OCI-LY7 (cell line): ENCODE measurements at regions not wholly inside any gene's neighbourhood (a gene's known extent, or its start where the extent isn't known, plus 50 kb on each side); places are given as distances from the start of the nearest gene placed in this dataset.

Experiments
- BruUV-seq: library from RNA; stranded (reverse); fragments of 400-500 nt; replicated peaks from 2 replicates; lab custom pipeline; 2021; lab: Mats Ljungman, UMichigan
- CTCF ChIA-PET: fragments of 300-600 bp; sonication (Branson Sonifier 250); formaldehyde crosslinking; loops from one replicate; lab custom pipeline; 2022; ENCODE audit warnings: antibody characterized with exemption; ENCODE audit not compliant: unreplicated experiment; lab: Charles Lee
- POLR2A ChIA-PET: fragments of 300-600 bp; sonication (Branson Sonifier 250); formaldehyde crosslinking; loops from one replicate; lab custom pipeline; 2022; ENCODE audit warnings: antibody characterized with exemption; lab: Charles Lee
- DNase-seq: peaks from one replicate; pipeline ENCODE4 v3.0.0-alpha.2; 2015; ENCODE audit warnings: low spot score
- H2AFZ ChIP-seq: fragments of 200-600 bp; sonication (generic), shearing (Covaris generic); 2 replicates; pipeline ENCODE4 v1.6.1; 2014; ENCODE audit warnings: mild to moderate bottlenecking, antibody characterized with exemption, low read length, moderate library complexity
- H3K27ac ChIP-seq: fragments of 200-600 bp; sonication (generic); 2 replicates; pipeline ENCODE4 v1.5.1; 2014; ENCODE audit warnings: mixed run types, low read depth, mild to moderate bottlenecking, moderate library complexity, low read length, inconsistent platforms; ENCODE audit not compliant: poor library complexity, severe bottlenecking
- H3K36me3 ChIP-seq: fragments of 200-600 bp; sonication (generic); 2 replicates; pipeline ENCODE4 v1.6.1; 2014; ENCODE audit warnings: mild to moderate bottlenecking, antibody characterized with exemption, low read length, moderate library complexity, mixed read lengths; ENCODE audit not compliant: insufficient read depth
- H3K4me1 ChIP-seq: fragments of 200-600 bp; sonication (generic); 2 replicates; pipeline ENCODE4 v1.5.1; 2014; ENCODE audit warnings: mild to moderate bottlenecking, low read length; ENCODE audit not compliant: insufficient read depth, poor library complexity, severe bottlenecking
- H3K4me2 ChIP-seq: fragments of 200-600 bp; sonication (generic); 2 replicates; pipeline ENCODE4 v1.6.1; 2014; ENCODE audit warnings: mild to moderate bottlenecking, low read length
- H3K4me3 ChIP-seq: fragments of 200-600 bp; sonication (generic); 2 replicates; pipeline ENCODE4 v1.5.1; 2014; ENCODE audit warnings: mild to moderate bottlenecking, low read depth, low read length; ENCODE audit not compliant: poor library complexity, severe bottlenecking
- H3K79me2 ChIP-seq: fragments of 200-600 bp; sonication (generic); 2 replicates; pipeline ENCODE4 v1.6.1; 2016; ENCODE audit warnings: low read depth, mild to moderate bottlenecking, low read length, moderate library complexity, mixed read lengths; ENCODE audit not compliant: insufficient read depth
- H3K9me2 ChIP-seq: fragments of 200-600 bp; sonication (generic); 2 replicates; pipeline ENCODE4 v1.6.1; 2016; ENCODE audit warnings: mild to moderate bottlenecking, low read length, mixed read lengths; ENCODE audit not compliant: insufficient read depth
- H3K9me3 ChIP-seq: fragments of 200-600 bp; sonication (generic); 2 replicates; pipeline ENCODE4 v1.6.1; 2014; ENCODE audit warnings: mild to moderate bottlenecking, mixed run types, low read length, mixed read lengths
- H4K20me1 ChIP-seq: fragments of 200-600 bp; sonication (generic); 2 replicates; pipeline ENCODE4 v1.6.1; 2014; ENCODE audit warnings: mild to moderate bottlenecking, antibody characterized with exemption, low read length, moderate library complexity, mixed read lengths; ENCODE audit not compliant: insufficient read depth
- CTCF ChIP-seq: fragments of 200-600 bp; sonication (generic); conservative IDR thresholded peaks from 2 replicates; pipeline ENCODE4 v1.5.1; 2014; ENCODE audit warnings: mild to moderate bottlenecking, antibody characterized with exemption, low read length, moderate library complexity, mixed read lengths
- EZH2phosphoT487 ChIP-seq: fragments of 200-600 bp; sonication (generic); IDR thresholded peaks from 2 replicates; pipeline ENCODE4 v1.6.1; 2018; ENCODE audit warnings: low read depth, borderline replicate concordance, mild to moderate bottlenecking, mixed run types, antibody characterized with exemption, low read length, moderate library complexity, mixed read lengths
- intact Hi-C: fragments of 100-400 bp; cut with micrococcal nuclease; formaldehyde crosslinking; loops from one replicate; pipeline ENCODE4 v1.10.0; 2022; ENCODE audit not compliant: unreplicated experiment

DNA sequence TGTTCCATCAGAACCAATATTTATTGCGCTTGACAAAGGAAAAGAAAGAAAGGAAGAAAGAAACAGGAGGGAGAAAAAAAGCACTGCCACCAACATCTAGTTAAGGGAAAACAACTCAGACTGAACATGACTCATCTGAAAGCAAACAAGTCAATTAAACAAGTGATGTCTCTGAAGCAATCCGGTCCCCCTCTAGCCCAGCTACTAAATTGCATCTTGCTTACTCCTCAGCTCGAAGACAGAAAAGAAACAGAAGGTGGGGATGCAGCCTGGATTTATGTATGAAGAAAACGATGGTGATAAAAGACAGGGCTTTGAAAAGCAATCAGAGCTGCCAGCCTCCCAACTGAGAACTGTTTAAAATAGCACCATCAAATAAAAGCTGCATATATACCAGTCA is 188.2 kb downstream of the OMA1 start:
- TF ChIP-seq EZH2phosphoT487: no peak
- TF ChIP-seq CTCF: no peak
- no peak overlapping the region for H2AFZ ChIP-seq
- CTCF ChIA-PET: no interaction called here
- POLR2A ChIA-PET: no interaction called here
- no peaks in the 10 kb centered on the region for H4K20me1 ChIP-seq
- H3K27ac ChIP-seq: no peak overlapping the region
- H3K4me3 ChIP-seq: no peak overlapping the region
- H3K4me1 ChIP-seq: no peaks in the 10 kb centered on the region
- H3K36me3 ChIP-seq: no peaks in the 10 kb centered on the region
- H3K9me3 ChIP-seq: no peaks in the 10 kb centered on the region
- no peaks in the 10 kb centered on the region for H3K9me2 ChIP-seq
- BruUV-seq: no TSS peak
- no peak overlapping the region for H3K4me2 ChIP-seq
- no peak for DNase-seq
- intact Hi-C loops: no loop called here
- no peaks in the 10 kb centered on the region for H3K79me2 ChIP-seq

GRCh38 chr1:58356402-58356801 is 190.1 kb downstream of the OMA1 start:
- no peak overlapping the region for H3K4me2 ChIP-seq

GRCh38 chr1:58353168-58353567 is 193.4 kb downstream of the OMA1 start:
- BruUV-seq: no TSS peak
- ChIA-PET POLR2A (no interaction called here), CTCF (no interaction called here)
- TF ChIP-seq CTCF (no peak), EZH2phosphoT487 (no peak)
- no peak for DNase-seq
- Histone ChIP-seq H3K79me2 (no peaks in the 10 kb centered on the region), H3K36me3 (no peaks in the 10 kb centered on the region), H3K4me3 (no peak overlapping the region), H4K20me1 (no peaks in the 10 kb centered on the region), H3K27ac (no peak overlapping the region), H3K4me1 (no peaks in the 10 kb centered on the region), H3K9me3 (no peaks in the 10 kb centered on the region), H3K4me2 (no peak overlapping the region), H2AFZ (no peak overlapping the region), H3K9me2 (no peaks in the 10 kb centered on the region)
- intact Hi-C loops: no loop called here

More at GRCh38 chr1:58356402-58356801, 190.1 kb downstream of the OMA1 start:
- CTCF ChIA-PET: no interaction called here
- no peaks in the 10 kb centered on the region for H3K4me1 ChIP-seq
- no TSS peak for BruUV-seq
- no peak overlapping the region for H2AFZ ChIP-seq
- H3K9me2 ChIP-seq: no peaks in the 10 kb centered on the region
- intact Hi-C loops: no loop called here
- no peak overlapping the region for H3K4me3 ChIP-seq
- no peaks in the 10 kb centered on the region for H3K79me2 ChIP-seq
- no peak overlapping the region for H3K27ac ChIP-seq
- no peaks in the 10 kb centered on the region for H4K20me1 ChIP-seq
- POLR2A ChIA-PET: no interaction called here
- no peaks in the 10 kb centered on the region for H3K36me3 ChIP-seq
- H3K9me3 ChIP-seq: no peaks in the 10 kb centered on the region
- no peak for DNase-seq
- no peak for TF ChIP-seq EZH2phosphoT487
